B cell (primary cell): ENCODE measurements at regions not wholly inside any gene's neighbourhood (a gene's known extent, or its start where the extent isn't known, plus 50 kb on each side); places are given as distances from the start of the nearest gene placed in this dataset.

Experiments
- ATAC-seq: fragments of 200-7000 bp; cut with Tn5 transposase; one replicate; pipeline ENCODE4 v1.10.0; 2021; ENCODE audit warnings: low read depth, mild to moderate bottlenecking, moderate number of reproducible peaks, moderate library complexity
- CTCF ChIA-PET: fragments of 350-600 bp; sonication (Branson Sonifier 250); formaldehyde crosslinking; loops from one replicate; lab custom pipeline; 2021; ENCODE audit warnings: antibody characterized with exemption, inconsistent platforms; lab: Charles Lee
- POLR2A ChIA-PET: fragments of 350-600 bp; sonication (Branson Sonifier 250); formaldehyde crosslinking; loops from one replicate; lab custom pipeline; 2021; ENCODE audit warnings: antibody characterized with exemption; lab: Charles Lee
- DNase-seq: peaks from one replicate; pipeline ENCODE4 v3.0.0; 2013
- H2AFZ ChIP-seq: 2 replicates; pipeline ENCODE4 v1.6.1; 2012; ENCODE audit warnings: mild to moderate bottlenecking, low read depth, low read length; ENCODE audit not compliant: insufficient read depth, poor library complexity, severe bottlenecking
- H3K27ac ChIP-seq, 2 donors: 1 replicate in 1 of 2; 2 replicates in 1 of 2; pipeline ENCODE4 v1.5.1; 2012 to 2013; ENCODE audit warnings: low read length in 2 of 2, mild to moderate bottlenecking in 2 of 2, moderate library complexity in 1 of 2
- H3K27me3 ChIP-seq, 4 experiments: fragments of 200-600 bp in 1 of 4; sonication (generic) in 1 of 4; replicated peaks in 1 of 4; 1 replicate in 2 of 4; 2 replicates in 2 of 4; pipeline versions ENCODE4 v1.6.1 to v1.7.0; 2013 to 2016; ENCODE audit warnings: low read length in 3 of 4, mild to moderate bottlenecking in 2 of 4, mixed read lengths in 1 of 4, moderate library complexity in 1 of 4; ENCODE audit not compliant: insufficient read depth in 4 of 4, control insufficient read depth in 3 of 4; ENCODE audit errors: control extremely low read depth in 1 of 4
- H3K36me3 ChIP-seq, 2 experiments: replicated peaks in 1 of 2; 1 replicate in 1 of 2; 2 replicates in 1 of 2; pipeline versions ENCODE4 v1.6.1 to v1.7.1; 2013; ENCODE audit warnings: low read length in 1 of 2; ENCODE audit not compliant: insufficient read depth in 2 of 2, control insufficient read depth in 1 of 2; ENCODE audit errors: control extremely low read depth in 1 of 2, extremely low read depth in 1 of 2
- H3K4me1 ChIP-seq, 2 donors: fragments of 200-600 bp in 1 of 2; sonication (generic) in 1 of 2; 1 replicate in 1 of 2; 2 replicates in 1 of 2; pipeline versions ENCODE4 v1.5.1 to v1.6.1; 2013 to 2017; ENCODE audit warnings: low read length in 2 of 2; ENCODE audit not compliant: control insufficient read depth in 2 of 2, insufficient read depth in 2 of 2
- H3K4me2 ChIP-seq: replicated peaks from 2 replicates; pipeline ENCODE3; 2012; ENCODE audit warnings: mild to moderate bottlenecking, low read depth, low read length; ENCODE audit not compliant: poor library complexity, severe bottlenecking
- H3K4me3 ChIP-seq, 5 experiments: fragments of 200-600 bp in 1 of 5; sonication (generic) in 1 of 5; 1 replicate in 3 of 5; 2 replicates in 2 of 5; pipeline versions ENCODE4 v1.5.1 to v1.7.0; 2011 to 2016; ENCODE audit warnings: low read length in 4 of 5, mild to moderate bottlenecking in 4 of 5, low read depth in 2 of 5, control low read depth in 1 of 5, moderate library complexity in 1 of 5; ENCODE audit not compliant: insufficient read depth in 1 of 5; ENCODE audit errors: control extremely low read depth in 1 of 5, extremely low read depth in 1 of 5
- H3K79me2 ChIP-seq: fragments of 200-600 bp; sonication (generic); one replicate; pipeline ENCODE4 v1.6.0; 2016; ENCODE audit warnings: low read length; ENCODE audit not compliant: control insufficient read depth, insufficient read depth
- H3K9ac ChIP-seq: fragments of 200-600 bp; sonication (generic); 2 replicates; pipeline ENCODE4 v1.6.1; 2017; ENCODE audit warnings: mild to moderate bottlenecking, low read length, moderate library complexity
- H3K9me3 ChIP-seq, 3 donors: one replicate each; pipeline versions ENCODE4 v1.6.1 to v1.7.1; 2013; ENCODE audit warnings: low read length in 2 of 3; ENCODE audit not compliant: control insufficient read depth in 2 of 3, insufficient read depth in 1 of 3; ENCODE audit errors: control extremely low read depth in 1 of 3
- H4K20me1 ChIP-seq: 2 replicates; pipeline ENCODE4 v1.6.0; 2012; ENCODE audit warnings: mild to moderate bottlenecking, low read length; ENCODE audit not compliant: insufficient read depth, control insufficient read depth, poor library complexity, severe bottlenecking
- H3K27ac Mint-ChIP-seq: one replicate; pipeline ENCODE4 v1.8.0; 2021; ENCODE audit warnings: mixed read lengths
- H3K27me3 Mint-ChIP-seq: one replicate; pipeline ENCODE4 v1.8.0; 2021; ENCODE audit warnings: mixed read lengths
- H3K4me1 Mint-ChIP-seq: one replicate; pipeline ENCODE4 v1.8.0; 2021; ENCODE audit warnings: mixed read lengths
- H3K4me3 Mint-ChIP-seq: one replicate; pipeline ENCODE4 v1.8.0; 2021; ENCODE audit warnings: mixed read lengths
- H3K9me3 Mint-ChIP-seq: one replicate; pipeline ENCODE4 v1.8.0; 2022; ENCODE audit warnings: mixed read lengths; ENCODE audit not compliant: insufficient read depth
- EZH2 ChIP-seq: IDR thresholded peaks from 2 replicates; pipeline ENCODE4 v1.6.1; 2012; ENCODE audit warnings: borderline replicate concordance, low read depth, mild to moderate bottlenecking, moderate library complexity, low read length; ENCODE audit not compliant: insufficient read depth, poor library complexity, severe bottlenecking
- WGBS: methylation state at CpG from one replicate; pipeline ENCODE4 v1.1.5; 2013; ENCODE audit warnings: missing lambda C conversion rate; ENCODE audit not compliant: insufficient coverage; 5-methylcytosine and 5-hydroxymethylcytosine counted together
- intact Hi-C: fragments of 100-400 bp; cut with micrococcal nuclease; formaldehyde crosslinking; loops from one replicate; pipeline ENCODE4 v1.10.0; 2022
- TF ChIP-seq, protein P1 (sequence below): fragments of 200-600 bp; IDR thresholded peaks from one replicate; pipeline ENCODE4 v1.8.0; 2022; ENCODE audit warnings: antibody characterized with exemption, mild to moderate bottlenecking

DNA sequence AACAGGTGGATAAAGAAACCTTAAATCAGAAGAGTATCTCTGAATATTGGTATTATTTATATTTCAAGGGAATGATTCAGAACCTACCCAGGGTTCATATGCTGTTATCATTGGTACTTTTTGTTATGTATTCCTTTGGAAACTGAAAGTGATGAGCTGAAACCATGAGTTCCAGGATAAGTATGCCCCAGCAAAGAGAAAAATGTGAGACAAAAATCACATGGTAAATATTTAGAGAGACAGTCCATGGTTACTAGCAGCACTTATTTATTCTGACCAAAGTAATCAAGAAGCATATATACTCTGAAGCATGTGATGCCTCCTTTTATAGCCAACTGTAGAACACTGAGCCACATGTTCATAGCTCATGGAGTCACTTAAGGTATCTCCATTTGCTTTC is 277.7 kb downstream of the ARAP2 start:
- H3K4me1 Mint-ChIP-seq = no peaks in the 10 kb centered on the region
- no peak overlapping the region for H3K4me3 Mint-ChIP-seq
- CTCF ChIA-PET = no interaction called here
- no peaks in the 10 kb centered on the region for H3K27me3 ChIP-seq
- no peaks in the 10 kb centered on the region for H3K9me3 Mint-ChIP-seq
- DNase-seq = no peak
- H3K4me2 ChIP-seq = no peak overlapping the region
- no peaks in the 10 kb centered on the region for H3K4me1 ChIP-seq
- no peak overlapping the region for H2AFZ ChIP-seq
- intact Hi-C loops = no loop called here
- no peaks in the 10 kb centered on the region for H3K9me3 ChIP-seq
- no peak overlapping the region for H3K4me3 ChIP-seq
- no peaks in the 10 kb centered on the region for H4K20me1 ChIP-seq
- H3K27ac ChIP-seq = no peak overlapping the region
- H3K36me3 ChIP-seq = no peaks in the 10 kb centered on the region
- POLR2A ChIA-PET = no interaction called here
- no peak overlapping the region for H3K9ac ChIP-seq
- H3K79me2 ChIP-seq = no peaks in the 10 kb centered on the region
- TF ChIP-seq, protein P1, sequence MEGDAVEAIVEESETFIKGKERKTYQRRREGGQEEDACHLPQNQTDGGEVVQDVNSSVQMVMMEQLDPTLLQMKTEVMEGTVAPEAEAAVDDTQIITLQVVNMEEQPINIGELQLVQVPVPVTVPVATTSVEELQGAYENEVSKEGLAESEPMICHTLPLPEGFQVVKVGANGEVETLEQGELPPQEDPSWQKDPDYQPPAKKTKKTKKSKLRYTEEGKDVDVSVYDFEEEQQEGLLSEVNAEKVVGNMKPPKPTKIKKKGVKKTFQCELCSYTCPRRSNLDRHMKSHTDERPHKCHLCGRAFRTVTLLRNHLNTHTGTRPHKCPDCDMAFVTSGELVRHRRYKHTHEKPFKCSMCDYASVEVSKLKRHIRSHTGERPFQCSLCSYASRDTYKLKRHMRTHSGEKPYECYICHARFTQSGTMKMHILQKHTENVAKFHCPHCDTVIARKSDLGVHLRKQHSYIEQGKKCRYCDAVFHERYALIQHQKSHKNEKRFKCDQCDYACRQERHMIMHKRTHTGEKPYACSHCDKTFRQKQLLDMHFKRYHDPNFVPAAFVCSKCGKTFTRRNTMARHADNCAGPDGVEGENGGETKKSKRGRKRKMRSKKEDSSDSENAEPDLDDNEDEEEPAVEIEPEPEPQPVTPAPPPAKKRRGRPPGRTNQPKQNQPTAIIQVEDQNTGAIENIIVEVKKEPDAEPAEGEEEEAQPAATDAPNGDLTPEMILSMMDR = no peak
- no peak for TF ChIP-seq EZH2
- H3K27ac Mint-ChIP-seq = no peak overlapping the region
- ATAC-seq = no peak
- no peaks in the 10 kb centered on the region for H3K27me3 Mint-ChIP-seq

DNA sequence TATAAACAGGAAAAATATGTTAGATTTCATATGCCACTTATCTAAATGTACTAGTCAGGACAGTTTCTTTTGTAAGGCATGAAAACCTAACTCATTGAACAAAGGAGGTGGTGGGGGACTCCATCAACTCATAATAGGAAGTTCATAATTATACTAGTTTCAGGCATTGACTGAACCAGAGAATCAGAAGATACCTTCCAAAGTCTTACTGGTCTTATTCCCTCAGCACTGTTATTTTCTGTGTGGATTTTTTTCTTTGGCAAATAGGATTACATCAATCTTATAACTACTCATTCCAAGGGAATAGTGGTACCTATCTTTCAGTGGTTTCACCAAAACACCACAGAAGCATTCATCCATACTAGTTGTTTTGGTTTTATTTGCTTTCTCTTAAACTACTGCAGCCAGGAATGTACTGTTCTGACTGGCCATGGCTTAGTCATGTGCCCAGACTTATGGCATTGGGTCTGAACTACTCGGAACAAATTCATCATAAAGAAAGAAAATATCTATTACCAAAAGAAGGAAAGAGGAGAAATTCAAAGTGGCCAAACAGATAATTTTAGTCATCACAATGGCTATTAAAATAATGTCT is 273.9 kb downstream of the ARAP2 start:
- no peaks in the 10 kb centered on the region for H3K9me3 Mint-ChIP-seq
- Histone ChIP-seq H3K4me2 (no peak overlapping the region), H3K9ac (no peak overlapping the region), H3K9me3 (no peaks in the 10 kb centered on the region), H3K4me3 (no peak overlapping the region), H4K20me1 (no peaks in the 10 kb centered on the region), H3K79me2 (no peaks in the 10 kb centered on the region), H3K27ac (no peak overlapping the region), H2AFZ (no peak overlapping the region), H3K36me3 (no peaks in the 10 kb centered on the region), H3K4me1 (no peaks in the 10 kb centered on the region), H3K27me3 (no peaks in the 10 kb centered on the region)
- no peak for ATAC-seq
- no peaks in the 10 kb centered on the region for H3K4me1 Mint-ChIP-seq
- no peaks in the 10 kb centered on the region for H3K27me3 Mint-ChIP-seq
- intact Hi-C loops = no loop called here
- WGBS = no CpG with 5 or more reads among the region's 1 CpG
- DNase-seq = no peak
- no peak overlapping the region for H3K27ac Mint-ChIP-seq
- no peak overlapping the region for H3K4me3 Mint-ChIP-seq
- TF ChIP-seq EZH2 = no peak
- TF ChIP-seq, protein P1 = no peak
- ChIA-PET POLR2A (no interaction called here), CTCF (no interaction called here)
